HepG2 (cell line): ENCODE measurements at regions not wholly inside any gene's neighbourhood (a gene's known extent, or its start where the extent isn't known, plus 50 kb on each side); places are given as distances from the start of the nearest gene placed in this dataset.
A peak's percentile ranks its signal among the peaks of the same experiment; 100 is the strongest.

Experiments
- ATAC-seq: fragments of 200-7000 bp; cut with Tn5 transposase; 3 replicates; pipeline ENCODE4 v1.9.1; 2020; ENCODE audit warnings: mild to moderate bottlenecking, moderate library complexity
- BruUV-seq: library from RNA; stranded (reverse); fragments of 400-500 nt; replicated peaks from 2 replicates; lab custom pipeline; 2021; lab: Mats Ljungman, UMichigan
- CTCF ChIA-PET: fragments of 300-600 bp; formaldehyde crosslinking; extraction: SDS; loops from one replicate; lab custom pipeline; 2021; ENCODE audit warnings: low total read pairs, inconsistent platforms, low intra/inter-chr PET ratio; lab: Yijun Ruan, JAX
- POLR2A ChIA-PET: fragments of 350-600 bp; sonication (Branson Sonifier 250); formaldehyde crosslinking; loops from one replicate; lab custom pipeline; 2020; ENCODE audit warnings: antibody characterized with exemption, inconsistent platforms; lab: Yijun Ruan, JAX
- DNase-seq: peaks from one replicate; pipeline ENCODE4 v3.0.0-alpha.2; 2015; ENCODE audit warnings: low spot score
- FAIRE-seq: peaks from 3 replicates; lab custom pipeline; 2011; peaks lifted over from hg19 to GRCh38; lab: Jason Lieb, UNC
- H2AFZ ChIP-seq: one replicate; pipeline ENCODE4 v1.6.1; 2011; ENCODE audit warnings: low read length, inconsistent platforms
- H3K27ac ChIP-seq: fragments of 300-600 bp; 3 replicates; pipeline ENCODE4 v1.8.0; 2011; ENCODE audit warnings: mixed run types, mild to moderate bottlenecking, mixed read lengths, low read length, inconsistent platforms; ENCODE audit not compliant: insufficient read depth; ENCODE audit errors: extremely low read length
- H3K27me3 ChIP-seq, 2 experiments: fragments of 200-600 bp in 1 of 2; 2 replicates in 1 of 2; 3 replicates in 1 of 2; pipeline versions ENCODE4 v1.6.0 to v1.8.0; 2011; ENCODE audit warnings: low read length in 2 of 2, mild to moderate bottlenecking in 2 of 2, moderate library complexity in 2 of 2, inconsistent platforms in 1 of 2; ENCODE audit not compliant: insufficient read depth in 2 of 2, control insufficient read depth in 1 of 2
- H3K36me3 ChIP-seq, 2 experiments: fragments of 200-600 bp in 1 of 2; replicated peaks in 1 of 2; 2 replicates in 1 of 2; 3 replicates in 1 of 2; pipeline versions ENCODE4 v1.5.1 to v1.8.0; 2011; ENCODE audit warnings: low read length in 2 of 2, inconsistent platforms in 1 of 2; ENCODE audit not compliant: insufficient read depth in 2 of 2, control insufficient read depth in 1 of 2
- H3K4me1 ChIP-seq: 2 replicates; pipeline ENCODE4 v1.5.1; 2012; ENCODE audit warnings: low read length, inconsistent platforms; ENCODE audit not compliant: insufficient read depth
- H3K4me2 ChIP-seq: 2 replicates; pipeline ENCODE4 v1.6.0; 2011; ENCODE audit warnings: low read depth, low read length, inconsistent platforms
- H3K4me3 ChIP-seq, 3 experiments: fragments of 200-600 bp in 1 of 3; sonication (generic), shearing (Covaris generic) in 1 of 3; replicated peaks in 1 of 3; 2 replicates each; pipeline ENCODE4 v1.5.1; 2011 to 2016; ENCODE audit warnings: low read length in 3 of 3, inconsistent platforms in 2 of 3, low read depth in 2 of 3, mild to moderate bottlenecking in 2 of 3, control low read depth in 1 of 3, mixed read lengths in 1 of 3; ENCODE audit not compliant: insufficient read depth in 1 of 3
- H3K79me2 ChIP-seq: one replicate; pipeline ENCODE4 v1.6.1; 2011; ENCODE audit warnings: low read length, inconsistent platforms; ENCODE audit not compliant: insufficient read depth
- H3K9ac ChIP-seq: 2 replicates; pipeline ENCODE4 v1.6.0; 2011; ENCODE audit warnings: mild to moderate bottlenecking, low read depth, low read length, inconsistent platforms; ENCODE audit not compliant: insufficient read depth
- H3K9me3 ChIP-seq: 2 replicates; pipeline ENCODE4 v1.5.1; 2012; ENCODE audit warnings: mild to moderate bottlenecking, low read length
- H4K20me1 ChIP-seq: 2 replicates; pipeline ENCODE4 v1.6.0; 2011; ENCODE audit warnings: inconsistent platforms, mild to moderate bottlenecking, low read length, moderate library complexity; ENCODE audit not compliant: insufficient read depth
- ATF7-NPFF ChIP-seq: sonication (generic); formaldehyde crosslinking; IDR thresholded peaks from 2 replicates; pipeline ENCODE4 v1.8.1; 2023; ENCODE audit warnings: mild to moderate bottlenecking, low read depth, missing genetic modification reagents, moderate library complexity
- DNMT3B ChIP-seq: conservative IDR thresholded peaks from 2 replicates; pipeline ENCODE4 v1.6.1; 2016; ENCODE audit warnings: missing biosample characterization, control low read depth
- HNRNPLL ChIP-seq: fragments of 200-400 bp; formaldehyde crosslinking; IDR thresholded peaks from 2 replicates; pipeline ENCODE4 v1.6.1; 2017; ENCODE audit warnings: mild to moderate bottlenecking, low read depth, low read length; ENCODE audit not compliant: poor library complexity, severe bottlenecking
- ISX ChIP-seq: sonication (generic); formaldehyde crosslinking; conservative IDR thresholded peaks from 2 replicates; pipeline ENCODE4 v1.5.0; 2020; ENCODE audit warnings: missing genetic modification reagents
- MXI1 ChIP-seq: IDR thresholded peaks from 3 replicates; pipeline ENCODE4 v1.6.1; 2012; ENCODE audit warnings: low read depth, low read length, inconsistent platforms, borderline replicate concordance
- NR3C1 ChIP-seq: sonication (generic); formaldehyde crosslinking; IDR thresholded peaks from 2 replicates; pipeline ENCODE4 v1.4.0; 2020; ENCODE audit warnings: missing genetic modification reagents
- SETDB1 ChIP-seq: sonication (generic); formaldehyde crosslinking; IDR thresholded peaks from 2 replicates; pipeline ENCODE4 v1.5.1; 2020; ENCODE audit warnings: missing genetic modification reagents, mild to moderate bottlenecking, borderline replicate concordance
- STAT6 ChIP-seq: sonication (generic); formaldehyde crosslinking; IDR thresholded peaks from 2 replicates; pipeline ENCODE4 v1.4.0; 2020; ENCODE audit warnings: missing genetic modification reagents, mild to moderate bottlenecking, borderline replicate concordance
- TERF1 ChIP-seq: sonication (generic); formaldehyde crosslinking; IDR thresholded peaks from 2 replicates; pipeline ENCODE4 v1.8.0; 2022; ENCODE audit warnings: mild to moderate bottlenecking, missing genetic modification reagents, moderate library complexity
- ZNF225 ChIP-seq: sonication (generic); formaldehyde crosslinking; IDR thresholded peaks from 2 replicates; pipeline ENCODE4 v1.4.0; 2020; ENCODE audit warnings: mild to moderate bottlenecking, missing genetic modification reagents
- ZNF263 ChIP-seq: sonication (generic); formaldehyde crosslinking; IDR thresholded peaks from 2 replicates; pipeline ENCODE4 v1.4.0; 2020; ENCODE audit warnings: missing genetic modification reagents
- ZNF510 ChIP-seq: sonication (generic); formaldehyde crosslinking; IDR thresholded peaks from 2 replicates; pipeline ENCODE4 v1.4.0; 2020; ENCODE audit warnings: low read depth, mild to moderate bottlenecking, missing genetic modification reagents
- ZNF652 ChIP-seq: IDR thresholded peaks from 2 replicates; pipeline ENCODE4 v1.6.1; 2016; ENCODE audit warnings: low read depth, borderline replicate concordance
- ZNF816 ChIP-seq: sonication (generic); formaldehyde crosslinking; IDR thresholded peaks from 2 replicates; pipeline ENCODE4 v1.8.0; 2022; ENCODE audit warnings: missing genetic modification reagents, mild to moderate bottlenecking, borderline replicate concordance
- ZSCAN12 ChIP-seq: sonication (generic); formaldehyde crosslinking; IDR thresholded peaks from 2 replicates; pipeline ENCODE4 v1.9.0; 2021; ENCODE audit warnings: mild to moderate bottlenecking, missing genetic modification reagents
- WGBS: methylation state at CpG from one replicate; pipeline ENCODE4 v1.1.6; 2017; ENCODE audit warnings: low lambda C conversion rate; 5-methylcytosine and 5-hydroxymethylcytosine counted together
- in situ Hi-C: cut with HindIII; loops from 2 replicates; pipeline ENCODE4 v1.10.0; 2017; ENCODE audit warnings: low pct_unique_long_range_greater_than_20kb; ENCODE audit not compliant: extremely low pct_ligation_motif_present
- intact Hi-C: fragments of 100-400 bp; cut with micrococcal nuclease; formaldehyde crosslinking; loops from one replicate; pipeline ENCODE4 v1.10.0; 2022; ENCODE audit not compliant: unreplicated experiment
- TF ChIP-seq, protein P1 (sequence below): sonication (generic); formaldehyde crosslinking; IDR thresholded peaks from 2 replicates; pipeline ENCODE4 v1.8.1; 2022; ENCODE audit warnings: mild to moderate bottlenecking, missing genetic modification reagents

GRCh38 chr9:135252980-135253304, 165.5 kb downstream of the OLFM1 start (continued):
- TF ChIP-seq, protein P1, sequence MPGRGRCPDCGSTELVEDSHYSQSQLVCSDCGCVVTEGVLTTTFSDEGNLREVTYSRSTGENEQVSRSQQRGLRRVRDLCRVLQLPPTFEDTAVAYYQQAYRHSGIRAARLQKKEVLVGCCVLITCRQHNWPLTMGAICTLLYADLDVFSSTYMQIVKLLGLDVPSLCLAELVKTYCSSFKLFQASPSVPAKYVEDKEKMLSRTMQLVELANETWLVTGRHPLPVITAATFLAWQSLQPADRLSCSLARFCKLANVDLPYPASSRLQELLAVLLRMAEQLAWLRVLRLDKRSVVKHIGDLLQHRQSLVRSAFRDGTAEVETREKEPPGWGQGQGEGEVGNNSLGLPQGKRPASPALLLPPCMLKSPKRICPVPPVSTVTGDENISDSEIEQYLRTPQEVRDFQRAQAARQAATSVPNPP (CRISPR knock-in tag) = no peak
- TF ChIP-seq ISX (CRISPR knock-in tag) (no peak), ATF7-NPFF (CRISPR knock-in tag) (no peak), MXI1 (no peak), SETDB1 (CRISPR knock-in tag) (no peak)

GRCh38 chr9:135253305-135254004, 166.0 kb downstream of the OLFM1 start:
- Histone ChIP-seq H3K36me3 (no peaks in the 10 kb centered on the region), H2AFZ (no peak overlapping the region), H3K4me2 (no peak overlapping the region), H3K27me3 (peaks cover 4 to 70% of the 10 kb centered on the region in 2 experiments; a peak in 3 of 5 replicates), H3K4me3 (no peak overlapping the region), H3K9me3 (no peaks in the 10 kb centered on the region), H3K79me2 (no peaks in the 10 kb centered on the region), H3K27ac (no peak overlapping the region), H3K4me1 (no peaks in the 10 kb centered on the region), H3K9ac (no peak overlapping the region), H4K20me1 (no peaks in the 10 kb centered on the region)
- DNase-seq (no peak), ATAC-seq (peak; percentile 37), FAIRE-seq (no peak)
- in situ Hi-C loops = no loop called here
- BruUV-seq = no TSS peak
- 0% methylated on average over 7 of the region's 31 CpGs for WGBS
- ChIA-PET POLR2A (no interaction called here), CTCF (no interaction called here)
- intact Hi-C loops = no loop called here
- TF ChIP-seq NR3C1 (CRISPR knock-in tag) (no peak), ZNF510 (CRISPR knock-in tag) (no peak), ZSCAN12 (no peak), STAT6 (CRISPR knock-in tag) (no peak), ZNF816 (CRISPR knock-in tag) (no peak), DNMT3B (CRISPR knock-in tag) (no peak), ZNF225 (CRISPR knock-in tag) (no peak), ZNF263 (CRISPR knock-in tag) (0 out of 2 replicates have a peak, but pooled peaks have one; percentile 45), ZNF652 (CRISPR knock-in tag) (no peak), TERF1 (CRISPR knock-in tag) (no peak), HNRNPLL (peak; percentile 95)
